HG03439 (cell line): ENCODE measurements at regions not wholly inside any gene's neighbourhood (a gene's known extent, or its start where the extent isn't known, plus 50 kb on each side); places are given as distances from the start of the nearest gene placed in this dataset.

Experiments
- ATAC-seq: cut with Tn5 transposase; IDR thresholded peaks from one replicate; pipeline ENCODE4 v1.9.1; 2021; ENCODE audit warnings: mild to moderate bottlenecking, moderate library complexity; ENCODE audit not compliant: unreplicated experiment

DNA sequence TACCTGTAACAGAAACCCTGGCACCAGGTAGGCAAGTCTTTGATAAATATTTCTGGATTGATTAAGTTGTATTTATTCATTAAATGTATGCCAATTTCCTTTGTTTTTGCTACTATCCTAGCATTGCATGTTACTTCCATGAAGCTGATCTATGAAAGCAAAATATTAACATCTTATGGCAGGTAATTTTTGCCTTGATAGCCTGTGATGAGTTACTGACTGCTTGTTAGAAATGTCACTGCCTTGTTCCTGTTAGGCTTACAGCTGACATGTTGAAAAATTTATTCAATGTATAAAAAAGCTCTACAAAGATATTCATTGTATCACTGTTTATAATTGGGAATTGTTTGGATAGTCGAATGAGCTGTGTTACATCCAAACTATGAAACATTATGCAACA, 830.1 kb downstream of the TUSC7 start:
- ATAC-seq = no peak

DNA sequence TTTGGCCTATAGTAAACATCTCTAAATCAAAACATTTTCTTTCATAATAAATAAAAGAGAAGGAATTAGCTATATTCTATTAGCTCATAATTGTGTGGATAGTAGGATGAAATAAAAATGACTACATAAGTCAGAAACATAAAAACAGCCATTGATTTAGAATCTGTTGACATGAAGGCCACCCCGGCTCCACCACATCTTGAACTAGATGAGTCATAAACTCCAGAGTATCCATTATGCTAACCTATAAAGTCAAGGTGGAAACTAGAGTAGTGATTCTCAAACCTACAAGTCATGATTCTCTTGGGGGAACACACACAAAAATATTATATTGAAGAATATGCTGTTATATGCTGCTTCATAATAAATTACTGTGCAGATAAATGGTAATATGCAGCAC, 831.0 kb downstream of the TUSC7 start:
- ATAC-seq = no peak

DNA sequence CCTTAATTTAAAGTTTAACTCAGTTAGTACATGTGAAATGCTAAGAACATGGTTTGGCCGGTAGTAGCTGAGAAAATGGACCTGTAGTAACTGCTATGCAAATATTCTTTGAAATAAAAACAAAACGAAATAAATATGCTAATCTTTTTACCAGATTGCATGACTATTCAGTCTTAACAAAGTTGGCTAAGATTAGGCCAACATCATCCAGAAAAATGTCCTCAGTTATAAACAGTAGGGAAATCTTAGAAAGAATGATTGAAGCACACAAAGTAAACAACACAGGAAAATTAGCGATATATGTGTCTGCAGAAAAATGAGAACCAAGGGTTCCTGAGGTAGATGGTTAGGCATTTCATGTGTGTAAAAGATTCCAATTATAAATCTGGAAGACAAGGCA, 832.1 kb downstream of the TUSC7 start:
- no peak for ATAC-seq

DNA sequence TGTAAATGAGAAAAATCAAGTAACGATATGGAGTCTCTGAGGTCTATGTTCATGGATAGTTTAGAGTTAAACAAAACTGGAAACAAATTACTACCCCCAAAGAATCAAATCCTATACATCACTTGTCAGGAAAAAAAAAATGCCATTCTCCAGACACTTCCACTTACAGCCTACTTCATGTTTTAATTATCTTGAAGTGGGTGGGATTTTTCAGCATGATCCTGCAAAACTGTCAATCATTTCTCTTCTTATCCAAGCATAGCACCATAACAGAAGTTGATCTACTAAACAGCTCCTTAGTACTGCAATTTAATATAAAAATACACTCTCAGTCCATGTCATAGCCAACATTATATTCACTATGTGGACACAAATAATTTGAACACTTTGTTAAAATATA, 833.9 kb downstream of the TUSC7 start:
- no peak for ATAC-seq

DNA sequence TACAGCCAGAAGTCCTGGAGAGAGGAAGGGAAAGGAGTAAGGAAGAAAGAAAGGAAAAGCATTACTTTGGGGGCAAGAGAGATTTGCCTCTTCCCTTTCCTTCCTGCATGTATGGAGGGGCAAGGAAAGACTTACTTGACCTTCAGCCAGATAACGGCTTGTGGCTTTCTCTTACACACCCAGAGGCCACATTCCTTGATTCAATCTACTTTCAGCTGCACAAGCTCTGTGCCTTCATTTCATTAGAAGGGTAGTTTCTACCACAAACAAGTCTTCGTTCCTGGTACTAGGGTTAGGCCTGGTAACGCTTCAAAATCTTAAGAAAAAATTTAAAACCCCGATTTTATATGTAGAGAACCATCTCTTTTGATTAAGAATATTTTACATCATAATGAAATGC, 835.9 kb downstream of the TUSC7 start:
- ATAC-seq = no peak

DNA sequence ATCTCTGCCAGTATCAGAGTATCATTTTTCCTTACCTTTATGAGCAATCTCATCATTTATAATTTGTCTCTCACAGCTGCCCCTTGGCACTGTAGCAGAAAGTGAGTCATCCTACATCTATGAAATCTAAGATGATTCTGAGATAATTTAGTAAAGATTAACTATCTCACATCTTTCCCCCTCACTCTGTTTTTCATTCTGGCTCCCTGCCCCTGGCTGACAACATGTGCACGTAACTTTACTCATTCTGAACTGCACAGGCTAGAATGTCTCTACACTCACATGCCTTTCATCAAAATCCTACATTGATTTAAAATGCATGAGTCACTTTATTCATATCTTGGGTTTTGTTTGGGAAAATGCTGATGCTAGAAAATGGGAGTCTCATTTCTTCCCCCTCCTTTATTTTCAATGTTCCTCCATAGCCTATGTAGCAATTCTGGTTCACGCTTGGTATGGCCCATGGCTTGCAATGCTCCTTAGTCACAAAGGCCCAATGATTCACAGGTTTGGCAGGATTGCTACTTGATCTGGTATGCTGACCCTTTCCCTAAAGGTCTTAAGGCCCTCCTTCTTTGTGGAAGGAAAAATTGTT, 838.5 kb downstream of the TUSC7 start:
- no peak for ATAC-seq

DNA sequence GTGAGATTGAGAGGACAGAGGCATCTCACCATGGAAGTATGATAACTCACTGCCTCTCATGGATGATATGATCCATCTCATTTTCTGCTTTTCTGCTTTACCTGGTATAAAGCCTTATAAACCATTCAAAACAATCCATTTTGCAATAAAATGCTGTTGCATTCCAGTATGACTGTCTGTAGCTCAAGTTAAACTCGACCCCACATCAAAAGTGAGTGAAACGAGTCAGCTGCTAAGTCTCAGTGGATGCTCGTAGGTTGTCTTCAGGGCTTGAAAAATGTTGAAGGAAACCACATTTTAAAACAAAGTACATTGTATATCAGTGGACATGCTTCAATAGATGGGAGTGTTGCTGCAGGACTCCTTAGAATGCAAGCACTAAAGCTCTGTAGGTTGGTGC, 839.0 kb downstream of the TUSC7 start:
- no peak for ATAC-seq

DNA sequence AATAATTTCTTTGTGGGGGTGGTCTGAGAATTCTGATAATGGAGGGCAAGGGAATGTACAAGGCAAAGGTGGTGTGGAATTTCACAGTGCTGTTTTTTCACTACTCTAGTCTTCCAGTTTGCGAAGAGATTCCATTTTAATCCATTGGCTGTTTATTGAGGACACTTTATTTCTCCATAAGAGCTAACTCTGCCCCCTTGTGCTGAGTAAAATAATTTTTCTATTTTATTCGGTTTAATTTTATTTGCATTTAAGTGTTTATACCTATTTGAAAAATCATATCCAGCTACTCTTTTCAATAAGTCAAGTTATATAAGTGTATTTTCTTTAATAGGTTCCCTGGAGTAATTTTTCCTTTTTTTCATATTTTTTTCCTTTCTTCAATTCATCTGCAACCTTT, 840.1 kb downstream of the TUSC7 start:
- ATAC-seq = no peak

DNA sequence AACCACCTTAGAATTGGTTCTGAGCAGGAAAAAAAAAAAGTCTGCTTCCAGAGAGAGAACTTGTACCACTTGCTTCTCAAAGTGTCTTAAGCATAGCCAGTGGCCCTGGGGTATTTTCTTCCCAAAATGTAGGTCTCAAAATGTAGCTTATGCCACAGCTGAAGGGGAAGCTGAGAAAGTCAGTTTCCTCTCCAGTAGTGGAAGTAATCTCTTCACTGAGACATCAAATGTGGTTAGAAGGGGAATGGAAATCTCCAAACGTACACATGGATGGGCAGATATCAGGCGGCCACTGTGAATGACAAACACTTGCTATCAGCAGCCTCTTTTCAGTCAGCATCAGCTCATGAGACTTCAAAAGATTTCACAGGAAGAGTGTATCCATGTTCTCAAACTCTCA, 841.2 kb downstream of the TUSC7 start:
- ATAC-seq = no peak

DNA sequence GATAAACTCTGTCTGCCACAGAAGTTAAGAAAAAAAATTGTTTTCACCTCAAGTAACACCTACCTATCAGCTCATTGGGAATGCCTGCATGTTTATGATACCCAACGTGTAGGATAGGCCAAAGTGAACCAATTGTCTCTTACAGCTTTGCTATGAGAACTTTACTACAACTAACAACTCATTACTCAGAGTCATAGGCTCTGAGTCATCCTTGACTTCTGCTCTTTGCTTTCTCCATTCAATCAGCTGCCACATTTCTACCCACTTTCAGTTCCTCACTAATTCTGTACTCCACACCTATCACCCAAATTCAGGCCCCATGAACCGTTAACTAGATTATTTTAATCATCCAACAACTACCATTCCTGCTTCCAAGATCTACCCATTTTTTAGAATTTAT, 843.9 kb downstream of the TUSC7 start:
- ATAC-seq = peak; percentile 83

DNA sequence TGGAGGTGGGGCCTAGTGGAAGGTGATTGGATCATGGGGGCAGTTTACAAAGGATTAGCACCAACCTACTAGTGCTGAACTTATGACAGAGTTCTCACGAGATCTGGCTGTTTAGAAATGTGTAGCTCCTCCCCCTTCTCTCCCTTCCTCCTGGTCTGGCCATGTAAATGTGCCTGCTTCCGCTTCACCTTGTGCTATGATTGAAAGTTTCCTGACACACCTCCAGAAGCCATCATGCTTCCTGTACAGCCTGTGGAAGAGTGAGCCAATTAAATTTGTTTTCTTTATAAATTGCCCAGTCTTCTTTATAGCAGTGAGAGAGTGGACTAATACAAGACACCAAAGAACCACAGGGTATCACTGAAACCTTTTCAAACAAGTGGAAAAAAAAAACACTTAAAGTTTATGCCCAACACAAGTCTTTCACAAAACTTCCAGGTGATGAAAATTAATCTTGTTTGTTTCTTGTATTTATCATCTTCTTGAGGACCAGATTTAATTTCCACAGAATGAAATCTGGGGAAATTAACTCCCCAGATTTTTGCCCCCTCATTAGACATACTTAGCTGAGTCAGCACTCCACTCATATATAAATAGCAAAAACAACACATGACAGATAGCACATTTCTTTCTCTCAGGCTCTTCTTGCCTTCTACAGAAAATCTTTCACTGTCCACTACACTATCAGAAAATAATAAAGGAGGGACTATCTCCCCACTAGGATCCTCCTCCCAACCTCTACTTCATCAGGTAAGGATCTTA, 847.2 kb downstream of the TUSC7 start:
- no peak for ATAC-seq

DNA sequence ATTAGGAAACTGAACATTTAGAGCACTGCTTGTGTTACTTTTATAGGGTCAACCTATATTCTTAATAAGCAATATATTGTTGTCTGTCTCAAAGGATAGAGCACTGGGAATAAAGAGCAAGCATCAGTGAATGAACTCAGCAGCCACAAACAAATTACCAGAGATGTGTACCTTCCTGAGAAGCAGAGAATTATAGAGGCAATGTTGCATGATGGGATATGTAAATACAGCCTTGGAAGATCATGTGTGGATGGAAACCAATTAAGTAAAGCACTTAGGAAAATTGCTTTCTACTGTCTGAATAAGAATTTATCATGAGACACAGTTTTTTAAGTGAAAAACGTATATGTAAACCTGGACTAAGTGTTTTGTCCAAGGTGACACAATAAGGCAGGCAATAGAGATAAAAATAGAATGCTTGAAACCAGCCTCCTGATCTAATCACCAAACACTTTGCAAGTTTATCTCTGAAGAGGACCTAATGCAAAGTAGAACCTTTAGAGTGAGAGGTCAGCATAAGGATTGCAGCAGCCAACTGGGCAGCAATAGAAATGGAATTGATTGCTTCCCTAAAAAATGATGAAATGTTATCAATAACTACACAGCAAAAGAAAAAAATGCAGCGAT, 848.0 kb downstream of the TUSC7 start:
- no peak for ATAC-seq

DNA sequence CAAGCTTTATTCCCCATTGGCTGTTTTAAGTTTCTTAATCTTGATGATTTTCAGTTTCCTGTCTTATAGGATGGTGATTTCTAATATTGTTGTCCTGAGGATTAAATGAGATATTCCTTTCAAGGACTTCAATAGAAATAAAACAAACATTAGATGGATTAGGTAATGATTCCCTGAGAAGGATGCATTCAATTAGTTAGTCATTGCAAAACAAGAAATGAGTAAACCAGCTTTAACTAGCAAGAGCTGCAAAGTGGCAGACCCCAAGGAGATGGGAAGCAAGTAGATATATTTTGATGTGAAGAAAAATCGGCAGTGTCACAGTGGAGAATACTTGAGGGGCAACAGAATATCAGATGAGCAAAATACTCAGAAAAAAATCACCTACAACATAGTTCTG, 849.1 kb downstream of the TUSC7 start:
- no peak for ATAC-seq

DNA sequence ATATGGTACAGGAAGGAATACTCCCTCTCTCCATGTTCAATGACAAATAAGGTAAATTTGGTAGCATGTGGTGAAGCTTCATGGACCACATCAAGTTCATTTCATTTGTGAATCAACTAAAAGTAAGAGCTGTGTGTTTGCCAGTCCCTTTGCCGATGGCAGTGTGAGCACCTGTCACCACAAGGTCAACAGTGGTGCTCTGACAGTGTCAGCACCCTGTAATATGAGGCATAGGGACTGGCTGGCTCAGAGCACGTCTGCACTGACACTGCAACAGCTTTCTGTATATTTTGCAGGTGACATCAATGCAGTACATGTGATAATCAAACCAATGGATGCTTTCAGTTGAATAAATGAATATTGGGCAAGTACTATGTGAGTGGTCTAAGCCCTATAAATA, 852.4 kb downstream of the TUSC7 start:
- no peak for ATAC-seq

DNA sequence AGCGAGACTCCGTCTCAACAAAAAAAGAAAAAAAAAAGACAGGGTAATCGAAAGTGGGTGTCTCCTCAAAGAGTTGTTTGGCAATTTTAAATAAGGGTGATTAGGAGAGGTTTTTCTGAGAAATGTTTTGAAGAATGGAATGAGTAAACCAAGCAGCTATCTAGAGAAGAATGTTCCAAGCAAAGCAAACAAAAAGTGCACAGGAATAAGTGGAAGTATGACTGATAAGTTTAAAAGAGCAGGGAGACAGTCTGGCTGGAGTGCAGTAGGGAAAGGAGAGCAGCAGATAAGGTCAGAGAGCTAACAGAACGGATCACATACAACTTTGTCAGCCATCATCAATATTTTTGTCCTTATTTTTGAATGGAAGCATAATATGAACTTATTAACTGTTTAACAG, 853.5 kb downstream of the TUSC7 start:
- no peak for ATAC-seq

DNA sequence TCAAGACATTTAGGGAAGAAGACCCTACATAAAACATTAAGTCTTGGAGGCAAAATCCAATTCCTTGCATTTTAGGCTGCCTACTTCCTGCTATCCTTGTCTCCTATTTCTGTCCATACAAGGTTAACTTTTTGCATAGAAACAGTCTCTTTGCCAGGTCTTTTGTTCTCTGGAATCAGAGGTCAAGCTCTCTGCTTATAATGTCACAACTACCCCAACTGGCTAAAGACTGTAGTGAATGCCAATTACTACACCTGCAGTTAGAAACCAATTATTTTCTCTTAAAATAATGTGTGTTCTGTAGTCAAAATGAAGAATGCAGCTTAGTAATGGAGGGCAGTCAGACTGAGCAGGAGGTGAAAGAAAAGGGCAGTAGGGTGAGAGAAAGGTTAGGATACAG, 856.2 kb downstream of the TUSC7 start:
- no peak for ATAC-seq

DNA sequence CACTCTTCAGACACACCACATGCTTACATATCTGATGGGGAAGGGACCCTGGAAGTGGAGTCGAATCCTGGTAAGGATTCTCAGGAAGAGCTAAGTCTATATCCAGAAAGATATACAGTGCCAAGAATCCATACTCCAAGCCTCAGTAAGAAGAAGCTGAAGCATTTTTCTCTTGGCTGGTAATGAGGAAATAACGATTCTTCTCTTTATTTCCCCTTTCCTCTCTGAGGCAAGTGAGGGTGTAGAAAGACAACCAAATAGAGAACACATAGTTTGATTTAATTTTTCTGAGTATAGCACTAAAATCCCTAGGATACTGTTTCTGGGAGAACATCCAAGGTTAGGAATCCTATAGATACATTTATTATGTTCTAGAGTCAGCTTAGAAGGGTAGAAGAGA, 857.3 kb downstream of the TUSC7 start:
- no peak for ATAC-seq

DNA sequence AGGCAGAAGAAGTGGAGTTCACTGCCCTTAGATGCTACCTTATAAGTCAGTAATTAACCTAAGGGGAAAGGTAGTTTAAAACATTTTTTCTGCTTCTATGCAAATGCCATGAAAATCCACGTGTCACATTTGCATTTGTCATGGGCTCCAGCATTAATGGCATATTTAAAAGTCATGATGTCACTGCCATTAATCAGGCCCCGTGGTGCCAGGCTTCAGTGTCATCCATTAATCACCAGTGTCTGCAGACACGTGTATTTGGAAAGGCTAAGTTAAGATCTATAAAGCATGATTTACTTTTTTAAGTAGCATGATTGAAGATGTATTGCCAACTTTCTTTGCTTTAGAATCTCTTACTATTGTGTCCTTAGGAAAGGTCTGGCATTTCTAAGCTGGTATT, 857.8 kb downstream of the TUSC7 start:
- ATAC-seq = no peak

DNA sequence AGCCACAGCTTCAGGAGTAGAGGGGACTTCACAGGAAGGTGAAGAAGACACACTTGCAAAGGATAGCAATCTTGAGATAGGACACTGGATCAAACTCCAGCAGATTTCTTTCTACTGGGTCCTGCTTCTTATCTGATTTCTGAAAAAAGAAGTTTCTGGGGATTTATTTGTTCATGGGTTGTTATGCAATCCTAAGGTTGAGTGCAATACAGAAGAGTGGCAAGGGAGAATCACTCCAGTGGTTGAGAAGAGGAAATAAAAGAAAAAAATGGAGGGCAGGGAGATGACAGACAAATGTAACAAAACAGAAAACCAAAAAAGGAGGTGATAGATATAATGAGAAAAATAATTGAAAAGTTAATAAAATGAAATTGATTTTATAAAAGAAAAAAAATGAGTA, 858.3 kb downstream of the TUSC7 start:
- no peak for ATAC-seq

DNA sequence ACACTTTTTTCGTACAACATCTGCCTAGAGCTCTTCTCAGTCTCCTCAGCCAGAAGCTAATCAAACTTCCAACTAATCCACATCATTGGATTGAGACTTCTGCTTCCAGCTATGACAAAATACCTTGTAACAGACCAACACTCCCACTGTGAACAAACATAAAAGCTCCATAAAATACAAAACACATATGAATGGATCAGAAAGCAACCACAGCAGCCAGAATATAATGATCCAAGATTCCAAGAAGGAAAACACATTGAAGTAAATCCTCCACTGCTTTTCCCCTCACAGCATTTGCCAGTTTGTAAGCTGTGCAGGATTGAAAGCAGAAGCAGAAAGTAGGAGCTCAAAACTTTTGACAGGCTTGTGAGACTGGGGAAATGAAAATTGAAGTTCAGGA, 863.2 kb downstream of the TUSC7 start:
- ATAC-seq = no peak

DNA sequence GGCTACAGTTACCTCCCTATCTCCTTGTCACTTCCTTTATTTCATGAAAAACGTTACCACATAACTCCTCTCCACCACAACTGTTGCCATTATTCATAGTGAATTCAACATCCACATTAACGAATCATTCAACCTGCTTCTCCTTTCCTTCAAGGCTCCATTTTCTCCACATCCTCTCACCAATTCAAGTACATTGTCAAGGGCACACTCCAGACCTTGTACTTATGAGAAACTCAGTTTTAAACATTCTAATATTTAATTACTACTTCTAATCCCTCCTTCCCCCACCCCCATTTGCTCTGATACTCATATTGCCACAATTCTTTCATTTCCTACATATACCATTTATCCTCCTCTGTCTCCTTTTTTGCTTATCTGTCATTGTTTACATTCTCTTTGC, 871.2 kb downstream of the TUSC7 start:
- no peak for ATAC-seq

DNA sequence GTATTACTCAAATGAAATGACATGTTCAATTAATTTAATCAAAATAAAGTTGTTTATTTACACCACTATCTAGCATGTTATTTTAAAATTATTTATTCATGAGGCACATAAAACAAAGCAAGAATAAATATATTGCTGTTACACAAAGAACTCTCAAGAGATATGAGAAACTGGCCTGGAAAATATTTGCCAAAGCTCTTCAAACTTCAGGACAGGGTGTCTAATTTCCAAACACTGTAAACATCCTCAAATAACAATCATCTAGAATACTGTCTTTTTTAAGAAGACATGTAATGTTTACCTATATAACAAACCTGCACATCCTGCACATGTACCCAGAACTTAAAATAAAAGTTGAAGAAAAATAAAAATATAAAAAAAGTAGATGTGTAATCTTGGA, 876.6 kb downstream of the TUSC7 start:
- ATAC-seq = no peak

DNA sequence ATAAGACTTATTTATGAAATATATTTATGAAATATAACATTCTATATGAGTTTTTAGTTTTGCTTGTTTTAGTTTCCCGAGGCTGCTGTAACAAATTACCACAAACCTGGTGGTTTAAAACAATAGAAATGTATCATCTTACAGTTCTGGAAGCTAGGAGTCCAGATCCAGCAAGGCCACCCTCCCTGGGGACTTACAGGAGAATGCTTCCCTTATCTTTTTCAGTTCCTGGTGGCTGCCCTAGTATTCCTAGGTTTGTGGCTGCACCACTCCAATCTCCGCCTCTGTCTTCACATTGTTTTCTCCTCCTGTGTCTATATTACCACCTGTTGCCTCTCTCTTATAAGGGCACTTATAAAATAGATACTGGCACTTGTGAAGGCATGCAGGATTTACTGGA, 877.8 kb downstream of the TUSC7 start:
- no peak for ATAC-seq
